Dedifferentiated amniotic fluid mesenchymal stem cell (primary cell): ENCODE measurements at regions not wholly inside any gene's neighbourhood (a gene's known extent, or its start where the extent isn't known, plus 50 kb on each side); places are given as distances from the start of the nearest gene placed in this dataset.

Experiments
- DNase-seq: peaks from one replicate; pipeline ENCODE4 v3.0.0-alpha.2; 2016; ENCODE audit errors: extremely low spot score

DNA sequence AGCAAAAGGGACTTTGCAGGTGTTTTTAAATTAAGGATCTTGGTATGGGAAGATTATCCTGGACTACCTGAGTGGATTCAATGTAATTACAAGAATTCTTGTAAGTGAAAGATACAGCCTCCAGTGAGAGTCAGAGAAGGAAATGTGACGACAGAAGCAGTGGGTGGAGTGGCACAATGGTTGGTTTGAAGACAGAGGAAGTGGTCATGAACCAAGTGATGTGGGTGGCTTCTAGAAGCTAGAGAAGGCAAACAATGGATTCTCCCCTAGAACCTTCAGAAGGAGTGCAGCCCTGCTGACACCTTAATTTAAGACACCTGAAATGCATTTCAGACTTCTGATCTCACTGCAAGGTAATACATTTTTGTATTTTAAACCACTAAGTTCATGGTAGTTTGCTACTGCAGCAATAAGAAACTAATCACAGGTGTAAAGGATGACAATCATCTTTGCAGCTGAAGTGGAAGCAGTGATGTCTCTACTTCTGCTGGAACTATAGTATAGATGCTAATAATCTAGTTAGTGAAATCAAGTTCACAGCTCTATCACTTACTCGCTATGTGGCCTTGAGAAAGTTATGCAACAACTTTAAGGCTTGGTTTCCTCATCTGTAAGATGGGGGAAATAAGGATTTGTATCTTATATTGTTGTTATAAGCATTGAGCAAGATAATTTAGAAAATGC is 403.4 kb upstream of the SUCLG2 start:
- DNase-seq, result no peak

DNA sequence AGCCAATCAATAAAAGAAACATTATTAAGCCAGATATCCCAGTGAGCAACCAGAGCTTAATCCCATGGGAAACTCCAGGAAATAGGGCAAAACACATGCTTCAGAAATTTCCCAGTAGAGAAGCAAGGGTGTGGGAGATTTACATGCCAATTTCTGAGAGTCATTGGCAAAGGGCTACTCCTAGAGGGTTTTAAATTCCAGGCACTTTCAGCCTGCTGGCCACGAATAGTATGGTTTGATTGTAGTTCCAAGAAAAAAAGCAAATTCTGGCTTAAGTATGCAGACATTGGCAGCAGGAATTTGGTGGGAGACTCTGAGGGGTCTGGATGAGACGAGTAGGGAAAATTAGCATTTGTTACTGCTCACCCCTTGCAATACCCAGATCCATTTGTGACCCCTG is 402.1 kb upstream of the SUCLG2 start:
- DNase-seq, result no peak

GRCh38 chr3:68055215-68055614 is 400.8 kb upstream of the SUCLG2 start:
- no peak for DNase-seq

- no peak for DNase-seq
These were observed 395.4 kb upstream of the SUCLG2 start for GRCh38 chr3:68049776-68050175.

DNA sequence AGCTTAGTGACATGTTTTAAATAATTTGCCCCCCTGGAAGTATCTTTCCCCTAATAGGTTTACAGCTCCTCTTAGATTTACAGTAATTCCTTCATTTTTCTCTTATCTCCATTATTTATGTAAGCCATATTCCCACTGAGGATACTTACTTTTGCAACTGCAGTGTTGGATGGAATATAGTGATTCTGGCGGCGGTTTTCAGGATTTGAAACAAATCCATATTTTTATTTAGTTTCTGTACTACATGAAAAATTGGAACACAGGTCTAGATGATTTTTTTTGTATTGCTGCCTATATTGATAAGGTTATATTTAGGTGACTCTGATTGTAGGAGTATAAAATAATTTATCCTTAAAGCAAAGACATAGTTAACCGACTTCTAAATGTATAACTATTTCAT is 391.6 kb upstream of the SUCLG2 start:
- no peak for DNase-seq

- no peak for DNase-seq
These were observed 379.5 kb upstream of the SUCLG2 start for GRCh38 chr3:68033867-68034266.

DNA sequence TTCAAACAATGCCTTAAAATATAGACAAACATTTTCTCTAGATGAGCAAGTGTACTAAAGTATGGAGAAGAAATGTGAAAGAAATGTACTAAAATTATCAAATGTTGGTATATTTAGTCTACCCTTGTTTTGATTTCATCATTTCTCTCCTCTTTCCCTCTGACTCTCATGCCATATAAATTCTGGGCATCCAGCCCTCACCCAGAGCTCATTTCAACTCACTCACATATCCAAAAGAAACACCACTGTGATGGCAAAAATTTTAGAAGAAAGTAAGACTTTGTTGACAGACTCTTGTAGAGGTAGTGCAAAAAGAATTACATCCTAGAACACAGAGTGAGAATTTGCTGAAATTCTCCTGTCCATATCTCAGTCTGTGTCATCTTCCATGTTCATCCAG is 377.8 kb upstream of the SUCLG2 start:
- DNase-seq, result no peak

GRCh38 chr3:68025189-68025588 is 370.8 kb upstream of the SUCLG2 start:
- no peak for DNase-seq

GRCh38 chr3:68019876-68020275 is 365.5 kb upstream of the SUCLG2 start:
- no peak for DNase-seq

DNA sequence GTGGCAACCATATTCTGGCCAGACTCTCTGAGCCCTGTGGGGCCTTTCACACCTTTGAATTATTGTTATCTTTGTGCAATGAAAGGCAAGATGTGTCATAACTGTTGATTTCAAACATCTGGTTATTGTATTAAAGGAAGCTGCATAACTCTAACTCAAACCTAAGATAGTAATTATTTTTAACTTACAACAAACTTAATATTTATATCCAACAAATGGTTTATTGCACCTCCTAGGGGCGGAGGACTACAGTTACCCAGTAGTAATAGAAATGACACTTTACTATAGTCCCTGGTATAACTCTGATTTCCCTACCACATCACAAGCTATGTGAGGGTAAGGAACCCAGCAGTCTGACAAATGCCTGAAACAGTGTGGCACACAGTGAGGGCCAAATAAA is 363.9 kb upstream of the SUCLG2 start:
- DNase-seq, result no peak

GRCh38 chr3:68017069-68017468 is 362.7 kb upstream of the SUCLG2 start:
- DNase-seq, result no peak

DNA sequence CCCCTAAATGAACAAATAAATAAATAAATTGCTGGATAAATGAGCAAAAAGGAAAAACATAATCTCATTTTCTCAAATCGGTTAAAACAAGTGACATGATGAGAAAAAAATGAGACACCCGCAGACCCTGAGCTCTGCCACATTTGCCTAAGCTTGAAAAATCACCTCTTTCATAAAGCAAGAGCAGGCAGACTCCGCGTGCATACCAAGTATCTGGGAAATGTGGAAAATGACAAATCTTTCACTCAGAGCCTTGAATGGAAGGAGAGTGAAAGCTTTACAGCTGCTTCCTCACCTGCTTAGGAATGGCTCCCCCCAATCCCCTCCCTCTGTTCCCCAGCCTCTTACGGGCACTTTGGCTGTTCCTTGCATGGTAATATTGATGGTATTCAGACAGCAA is 355.5 kb upstream of the SUCLG2 start:
- DNase-seq, result no peak

DNA sequence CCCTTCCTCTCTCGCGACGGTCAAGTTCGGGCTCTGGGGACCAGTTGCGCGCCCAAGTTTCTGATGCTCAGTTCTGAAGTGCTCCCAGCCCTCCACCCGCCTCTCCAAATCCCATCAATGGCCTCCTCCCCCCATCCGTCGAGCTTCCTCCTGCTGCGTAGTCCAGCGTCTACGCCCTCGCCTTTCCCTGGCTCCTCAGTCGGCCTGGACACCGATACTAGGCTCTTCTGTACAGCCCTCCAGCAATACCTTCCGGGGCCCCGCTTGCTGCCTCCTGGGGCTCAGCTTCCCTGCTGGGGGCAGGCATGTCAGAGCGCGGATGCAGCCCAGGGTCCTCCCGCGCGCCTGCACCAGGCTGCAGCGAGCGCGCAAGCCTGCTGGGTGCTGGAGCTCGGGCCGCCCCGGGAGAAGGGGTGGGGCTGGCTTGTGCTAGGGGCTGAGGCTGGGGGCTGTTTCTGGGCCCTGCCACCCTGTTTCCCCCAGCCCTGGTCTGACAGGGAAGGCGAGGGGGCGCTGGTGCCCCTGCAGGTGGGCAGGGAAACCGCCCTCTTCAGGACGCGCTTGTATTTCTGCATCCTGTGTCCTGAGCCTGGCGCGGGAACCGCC is 353.3 kb upstream of the SUCLG2 start:
- no peak for DNase-seq

DNA sequence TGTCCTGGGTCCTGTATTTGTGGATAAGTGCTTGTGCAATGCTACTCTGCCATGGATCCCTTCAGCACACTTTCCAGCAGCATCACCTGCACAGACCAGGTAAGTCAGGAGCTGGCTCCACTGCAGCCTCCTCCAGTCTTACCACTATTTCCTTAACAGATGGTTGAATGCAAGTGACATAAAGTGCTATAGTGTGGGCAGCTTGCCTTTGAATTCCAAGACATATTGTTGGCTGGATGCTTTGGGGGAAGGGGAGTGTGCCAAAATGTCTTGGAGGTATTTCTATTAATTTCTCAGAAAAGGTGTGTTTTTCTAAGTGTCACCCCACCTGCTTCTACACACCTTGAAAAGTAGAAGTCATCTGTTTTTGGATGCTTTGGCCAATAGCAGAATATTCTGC is 352.2 kb upstream of the SUCLG2 start:
- DNase-seq, result no peak

GRCh38 chr3:68004091-68004490 is 349.7 kb upstream of the SUCLG2 start:
- no peak for DNase-seq

GRCh38 chr3:67998281-67998680 is 343.9 kb upstream of the SUCLG2 start:
- no peak for DNase-seq

DNA sequence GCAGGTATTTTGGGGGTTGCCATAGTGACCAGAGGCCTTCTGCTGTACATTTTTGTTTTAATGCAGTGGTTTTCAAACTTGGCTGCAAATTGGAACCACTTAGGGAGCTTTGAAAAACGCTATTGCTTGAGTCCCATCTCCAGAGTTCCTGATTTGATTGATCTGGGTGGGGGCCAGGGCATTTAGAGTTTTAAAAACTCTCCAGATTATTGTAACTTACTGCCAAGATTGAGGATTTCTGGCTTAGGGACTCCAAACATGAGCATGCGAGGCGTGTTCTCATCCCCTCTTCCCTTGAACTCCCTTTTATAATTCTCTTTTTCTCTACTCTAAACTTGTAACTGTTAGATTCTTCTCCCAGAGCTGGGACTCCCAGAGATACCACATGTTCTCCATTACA is 340.8 kb upstream of the SUCLG2 start:
- DNase-seq, result no peak

DNA sequence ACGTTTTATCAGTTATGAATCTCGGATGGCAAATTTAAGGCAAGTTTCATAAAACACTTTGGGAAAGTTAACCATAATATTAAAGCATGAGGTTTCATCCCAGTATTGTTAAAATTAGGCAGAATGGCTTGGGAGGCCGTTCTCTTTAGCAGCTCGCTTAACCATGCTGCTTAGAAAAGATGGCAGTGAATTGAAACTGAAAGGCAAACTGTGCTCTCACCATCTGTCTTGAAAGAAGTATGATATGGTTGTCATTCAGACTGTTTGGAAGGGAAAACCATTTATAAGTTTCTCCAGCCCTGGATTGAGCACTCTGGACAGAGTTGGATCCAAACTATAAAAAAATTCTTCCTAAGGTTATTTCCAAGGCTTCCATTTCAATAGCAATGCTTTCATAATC is 332.3 kb upstream of the SUCLG2 start:
- DNase-seq, result no peak

DNA sequence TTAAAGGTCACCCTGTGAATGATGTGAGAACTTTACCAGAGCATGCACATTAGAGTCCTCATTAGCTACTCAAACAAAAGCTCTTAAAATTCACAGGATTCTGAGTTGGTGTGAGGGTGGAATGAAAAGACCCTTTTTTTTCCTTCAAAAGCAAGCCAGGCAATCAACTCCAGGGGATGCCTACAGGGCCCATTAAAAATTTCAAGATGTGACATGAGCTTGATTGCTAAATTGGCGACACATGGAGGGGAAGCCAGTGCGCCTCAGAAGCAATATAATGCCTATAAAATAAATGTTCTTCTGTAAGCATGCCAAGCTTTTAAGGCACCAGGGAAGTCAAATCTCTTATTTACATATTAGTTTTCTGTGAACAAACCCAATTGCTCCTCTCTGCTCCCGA is 328.8 kb upstream of the SUCLG2 start:
- no peak for DNase-seq

GRCh38 chr3:67981077-67981476 is 326.7 kb upstream of the SUCLG2 start:
- no peak for DNase-seq

GRCh38 chr3:67979342-67979741 is 324.9 kb upstream of the SUCLG2 start:
- no peak for DNase-seq

DNA sequence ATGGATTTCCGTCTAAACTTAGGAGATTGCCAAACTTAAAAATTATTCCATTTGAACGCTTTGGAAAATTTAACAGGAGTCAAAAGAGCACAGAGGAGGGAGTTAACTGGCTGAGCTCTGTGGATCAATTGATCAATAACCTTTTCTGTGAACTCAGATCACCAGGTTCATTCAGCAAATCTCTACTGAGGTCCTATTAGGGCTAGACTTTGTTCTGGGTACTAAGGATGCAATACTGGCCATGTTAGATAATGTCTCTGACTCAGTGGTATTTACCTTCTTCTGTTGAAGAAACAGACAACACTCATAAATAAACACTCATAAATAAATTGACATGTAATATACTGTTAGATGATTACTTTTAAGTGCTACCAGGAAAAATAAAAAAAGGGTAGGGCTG is 323.4 kb upstream of the SUCLG2 start:
- DNase-seq, result no peak

DNA sequence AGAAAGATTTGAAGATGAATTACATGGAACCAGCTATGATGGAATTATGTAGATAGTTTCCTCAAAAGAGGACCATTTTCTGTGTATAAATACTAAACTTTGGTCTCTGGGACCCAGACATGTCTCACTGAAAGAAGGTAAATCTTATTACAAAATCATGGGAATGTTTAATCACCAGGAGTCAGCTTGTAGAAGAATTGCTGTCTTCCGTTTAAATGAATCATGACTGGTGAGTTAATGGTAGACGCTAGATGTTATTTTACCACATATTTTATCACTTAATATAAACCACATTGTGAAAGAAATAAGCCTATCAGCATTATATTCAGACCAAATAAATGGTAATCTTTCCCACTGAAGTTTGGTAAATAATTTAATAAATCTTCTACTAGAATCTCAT is 322.3 kb upstream of the SUCLG2 start:
- DNase-seq, result no peak

- DNase-seq, result no peak
These were observed 310.2 kb upstream of the SUCLG2 start for GRCh38 chr3:67964596-67964995.
